ENCODE measurements at regions not wholly inside any gene's neighbourhood (a gene's known extent, or its start where the extent isn't known, plus 50 kb on each side); places are given as distances from the start of the nearest gene placed in this dataset.

DNA sequence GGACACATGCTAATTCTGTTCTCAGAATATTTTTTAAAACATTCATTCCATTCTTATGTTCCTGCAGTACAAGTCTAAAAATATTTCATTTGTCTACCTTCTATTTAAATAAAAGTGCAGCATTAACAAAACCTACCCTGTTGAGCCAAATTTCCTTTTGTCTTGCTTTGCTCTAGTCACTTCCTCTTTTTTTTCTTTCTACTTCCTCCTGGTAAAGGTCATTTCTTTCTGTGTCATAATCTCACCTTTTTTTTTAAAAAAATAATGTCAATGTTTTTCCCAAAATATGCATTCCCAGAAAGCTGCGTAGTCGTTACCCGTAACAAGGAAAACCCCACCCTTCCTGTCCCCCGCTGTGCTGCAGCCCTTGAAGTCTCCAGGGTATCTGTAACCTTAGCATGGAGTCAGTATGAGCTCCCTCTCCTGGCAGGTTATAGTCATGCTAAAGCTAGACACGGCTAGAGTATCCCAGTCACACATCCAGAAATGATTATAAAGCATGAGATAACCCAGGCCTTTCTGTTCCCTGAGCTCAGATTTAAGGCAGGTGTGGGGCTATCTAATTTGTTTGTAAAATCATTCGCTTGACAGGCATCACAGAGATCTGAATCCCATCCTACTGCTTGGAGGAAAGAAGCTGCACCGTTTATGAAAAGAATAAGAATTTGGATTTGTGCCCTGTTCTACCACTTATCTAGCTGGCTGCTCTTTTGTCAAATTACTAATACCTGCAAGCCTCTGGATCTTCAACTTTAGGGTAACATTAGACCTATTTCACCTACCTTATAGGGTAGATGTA lies 51.1 kb upstream of the EED start:
- no peaks in the 10 kb centered on the region for H3K27me3 ChIP-seq
- intact Hi-C loops (cut with DNase I) = loop anchor here (1.0 to 2.0 kb wide), 4 partner anchors 19 to 151 kb away; partner anchors contain the start of gene EED
- no peaks in the 10 kb centered on the region for H3K36me3 ChIP-seq
- H3K27ac ChIP-seq = peak overlapping the region; percentile 35 to 49
- H3K4me3 ChIP-seq = peak overlapping the region; percentile 0 to 27
- peak; percentile 19 to 86 for DNase-seq (ENCODE audit: low spot score in 2 of 2)
- peaks cover 4% of the 10 kb centered on the region in 2 donors for H3K4me1 ChIP-seq
- H3K9me3 ChIP-seq = no peaks in the 10 kb centered on the region
- TF ChIP-seq, protein P1, sequence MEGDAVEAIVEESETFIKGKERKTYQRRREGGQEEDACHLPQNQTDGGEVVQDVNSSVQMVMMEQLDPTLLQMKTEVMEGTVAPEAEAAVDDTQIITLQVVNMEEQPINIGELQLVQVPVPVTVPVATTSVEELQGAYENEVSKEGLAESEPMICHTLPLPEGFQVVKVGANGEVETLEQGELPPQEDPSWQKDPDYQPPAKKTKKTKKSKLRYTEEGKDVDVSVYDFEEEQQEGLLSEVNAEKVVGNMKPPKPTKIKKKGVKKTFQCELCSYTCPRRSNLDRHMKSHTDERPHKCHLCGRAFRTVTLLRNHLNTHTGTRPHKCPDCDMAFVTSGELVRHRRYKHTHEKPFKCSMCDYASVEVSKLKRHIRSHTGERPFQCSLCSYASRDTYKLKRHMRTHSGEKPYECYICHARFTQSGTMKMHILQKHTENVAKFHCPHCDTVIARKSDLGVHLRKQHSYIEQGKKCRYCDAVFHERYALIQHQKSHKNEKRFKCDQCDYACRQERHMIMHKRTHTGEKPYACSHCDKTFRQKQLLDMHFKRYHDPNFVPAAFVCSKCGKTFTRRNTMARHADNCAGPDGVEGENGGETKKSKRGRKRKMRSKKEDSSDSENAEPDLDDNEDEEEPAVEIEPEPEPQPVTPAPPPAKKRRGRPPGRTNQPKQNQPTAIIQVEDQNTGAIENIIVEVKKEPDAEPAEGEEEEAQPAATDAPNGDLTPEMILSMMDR (IDR thresholded peaks at IDR 0.05) = peak; percentile 68 to 72 (median 70)

DNA sequence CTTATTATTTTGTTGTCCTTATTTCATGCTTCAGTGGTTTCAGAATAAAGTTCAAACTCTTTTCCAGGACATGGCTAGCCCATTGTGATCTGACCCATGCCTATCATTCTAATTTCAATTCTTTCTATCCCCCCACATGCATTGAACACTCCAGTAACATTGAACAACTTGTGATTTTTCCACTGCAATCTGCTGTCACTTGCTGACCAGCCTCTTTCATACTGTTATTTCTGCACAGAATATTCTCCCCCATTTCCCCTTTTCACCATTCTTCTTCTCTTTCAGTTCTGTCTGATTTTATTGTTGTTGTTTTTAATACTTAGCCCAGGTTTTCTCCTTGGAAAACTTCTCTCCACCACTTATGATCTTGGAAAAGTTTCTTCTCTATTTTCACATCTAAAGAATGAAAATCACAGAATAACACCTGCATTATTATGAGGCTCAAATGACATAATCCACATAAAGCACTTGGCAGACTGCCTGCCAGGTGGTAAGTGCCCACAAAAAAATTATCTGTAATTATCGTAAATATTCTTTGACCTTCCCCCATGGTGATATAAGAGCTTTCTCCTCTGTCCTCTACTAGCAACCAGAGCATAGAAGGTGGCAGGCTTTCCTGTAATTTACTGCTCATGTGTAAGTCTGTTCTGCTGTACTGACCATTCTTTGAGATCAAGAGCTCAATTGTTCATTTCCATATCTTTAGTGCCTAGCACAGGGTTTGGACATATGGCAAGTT lies 51.9 kb upstream of the EED start:
- no peak for DNase-seq (ENCODE audit: low spot score in 2 of 2)
- Histone ChIP-seq H3K27me3 (no peaks in the 10 kb centered on the region), H3K27ac (peak overlapping the region; percentile 35 to 49), H3K9me3 (no peaks in the 10 kb centered on the region), H3K4me1 (peaks cover 4% of the 10 kb centered on the region in 2 donors), H3K36me3 (no peaks in the 10 kb centered on the region), H3K4me3 (peak overlapping the region; percentile 0 to 27)
- intact Hi-C loops (cut with DNase I) = loop anchor here (1.0 to 2.0 kb wide), 3 partner anchors 18 to 126 kb away; partner anchors contain the start of gene EED
- TF ChIP-seq, protein P1 (IDR thresholded peaks at IDR 0.05) = no peak

DNA sequence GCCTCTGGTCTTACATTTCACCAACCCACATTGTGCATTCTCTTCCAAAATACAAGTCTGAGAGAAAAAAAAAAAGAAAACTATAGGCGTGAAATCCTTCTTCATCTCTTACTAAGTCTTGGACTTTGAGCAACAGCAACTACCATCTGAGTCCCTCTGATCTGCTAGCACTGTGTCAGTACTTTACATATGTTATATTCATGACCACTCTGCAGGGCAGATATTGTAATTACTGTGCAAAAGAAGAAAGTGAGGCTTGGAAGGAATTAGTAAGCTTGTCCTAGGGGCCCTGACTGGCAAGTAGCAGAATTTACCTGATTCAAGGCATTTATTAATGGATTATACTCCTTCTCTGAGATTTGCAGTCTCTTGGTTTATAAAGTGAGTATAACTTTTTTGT lies 52.7 kb upstream of the EED start:
- intact Hi-C loops (cut with DNase I) = loop anchor here (2.0 kb wide), 2 partner anchors 53 to 125 kb away; partner anchors contain the start of gene EED
- Histone ChIP-seq H3K9me3 (no peaks in the 10 kb centered on the region), H3K27me3 (no peaks in the 10 kb centered on the region), H3K4me3 (no peak overlapping the region), H3K4me1 (peaks cover 4% of the 10 kb centered on the region in 2 donors), H3K27ac (no peak overlapping the region), H3K36me3 (no peaks in the 10 kb centered on the region)
- no peak for DNase-seq (ENCODE audit: low spot score in 2 of 2)
- TF ChIP-seq, protein P1 (IDR thresholded peaks at IDR 0.05) = no peak

DNA sequence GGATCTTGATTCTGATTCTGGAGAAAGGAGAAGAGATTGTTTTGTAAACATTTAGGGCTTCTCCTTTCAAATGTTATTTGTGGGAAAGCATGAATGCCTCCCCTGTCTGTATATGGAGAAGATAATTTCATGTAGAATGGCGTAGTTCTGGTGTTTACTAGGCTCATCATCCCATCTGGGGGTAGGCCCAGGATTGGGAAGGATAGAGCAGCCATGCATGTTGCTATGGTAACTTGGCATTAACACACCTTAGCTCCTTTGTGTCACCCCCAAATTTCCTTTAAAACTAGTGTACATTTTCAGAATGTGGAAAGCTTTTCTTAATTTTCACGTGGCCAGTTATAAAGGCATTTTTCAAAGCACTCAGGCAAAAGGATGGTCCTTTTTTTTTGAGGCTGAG lies 57.5 kb upstream of the EED start:
- Histone ChIP-seq H3K4me1 (no peaks in the 10 kb centered on the region), H3K36me3 (no peaks in the 10 kb centered on the region), H3K9me3 (no peaks in the 10 kb centered on the region), H3K4me3 (no peak overlapping the region), H3K27ac (peak overlapping the region; percentile 18 to 30), H3K27me3 (no peaks in the 10 kb centered on the region)
- TF ChIP-seq, protein P1 (IDR thresholded peaks at IDR 0.05) = no peak
- DNase-seq (ENCODE audit: low spot score in 2 of 2) = no peak
- intact Hi-C loops (cut with DNase I) = no loop called here

DNA sequence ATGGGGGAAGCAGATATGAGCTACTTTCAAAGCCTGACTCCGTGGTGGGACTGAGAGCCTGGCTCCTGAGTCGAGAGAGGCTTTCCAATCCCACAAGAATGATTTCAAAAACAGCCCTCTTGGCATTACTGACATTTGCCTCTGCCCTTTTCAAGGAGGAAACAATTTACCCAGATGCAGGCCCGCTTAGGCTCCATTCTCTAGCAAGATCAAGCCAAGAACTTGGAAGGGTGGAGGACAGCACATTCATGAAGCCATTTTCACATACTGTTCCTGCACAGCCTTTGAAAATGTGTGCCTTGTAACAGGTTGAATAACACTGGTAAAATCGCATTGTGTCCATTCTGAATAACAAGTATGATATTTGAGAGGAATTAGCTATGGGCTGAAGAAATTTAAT lies 58.2 kb upstream of the EED start:
- no peaks in the 10 kb centered on the region for H3K9me3 ChIP-seq
- H3K4me1 ChIP-seq = no peaks in the 10 kb centered on the region
- TF ChIP-seq, protein P1 (IDR thresholded peaks at IDR 0.05) = no peak
- no peaks in the 10 kb centered on the region for H3K27me3 ChIP-seq
- DNase-seq (ENCODE audit: low spot score in 2 of 2) = no peak
- intact Hi-C loops (cut with DNase I) = no loop called here
- H3K27ac ChIP-seq = peak overlapping the region; percentile 18 to 30
- H3K36me3 ChIP-seq = no peaks in the 10 kb centered on the region
- no peak overlapping the region for H3K4me3 ChIP-seq

All from ascending aorta (tissue), 2 donors.